Esophagus muscularis mucosa (tissue), 4 donors: ENCODE measurements at regions not wholly inside any gene's neighbourhood (a gene's known extent, or its start where the extent isn't known, plus 50 kb on each side); places are given as distances from the start of the nearest gene placed in this dataset.

Experiments
- DNase-seq: peaks from one replicate; pipeline ENCODE4 v3.0.0-alpha.2; 2017; ENCODE audit errors: extremely low spot score
- H3K27ac ChIP-seq, 4 donors: fragments of 200-600 bp; sonication (generic); replicated peaks in 1 of 4; 1 replicate in 3 of 4; 2 replicates in 1 of 4; pipeline ENCODE4 v1.5.1; 2016 to 2019; ENCODE audit warnings: mild to moderate bottlenecking in 1 of 4
- H3K27me3 ChIP-seq, 4 donors: fragments of 200-600 bp; sonication (generic); one replicate each; pipeline versions ENCODE4 v1.5.1 to v1.6.0; 2016 to 2019
- H3K36me3 ChIP-seq, 4 donors: fragments of 200-600 bp; sonication (generic); one replicate each; pipeline ENCODE4 v1.5.1; 2016 to 2019
- H3K4me1 ChIP-seq, 4 donors: fragments of 200-600 bp; sonication (generic); one replicate each; pipeline ENCODE4 v1.5.1; 2016 to 2019
- H3K4me3 ChIP-seq, 4 donors: fragments of 200-600 bp; sonication (generic); 1 replicate in 2 of 4; 2 replicates in 2 of 4; pipeline ENCODE4 v1.5.1; 2016 to 2019; ENCODE audit warnings: mild to moderate bottlenecking in 4 of 4, moderate library complexity in 1 of 4
- H3K9me3 ChIP-seq, 4 donors: fragments of 200-600 bp; sonication (generic); 1 replicate in 3 of 4; 2 replicates in 1 of 4; pipeline ENCODE4 v1.5.1; 2016 to 2019
- EP300 ChIP-seq: sonication (generic); formaldehyde crosslinking; IDR thresholded peaks from one replicate; pipeline ENCODE4 v1.6.1; 2017; ENCODE audit warnings: antibody characterized with exemption
- POLR2A ChIP-seq: fragments of 450-650 bp; IDR thresholded peaks from one replicate; pipeline ENCODE4 v1.6.1; 2017; ENCODE audit warnings: antibody characterized with exemption, moderate library complexity, mild to moderate bottlenecking, low read depth
- POLR2AphosphoS5 ChIP-seq, 2 donors: sonication (generic); formaldehyde crosslinking; IDR thresholded peaks; one replicate each; pipeline ENCODE4 v1.6.1; 2017; ENCODE audit warnings: antibody characterized with exemption in 2 of 2
- WGBS: methylation state at CpG from one replicate; pipeline ENCODE4 v1.1.5; 2018; 5-methylcytosine and 5-hydroxymethylcytosine counted together
- intact Hi-C: fragments of 100-400 bp; cut with DNase I; formaldehyde crosslinking; loops from one replicate; pipeline ENCODE4 v1.15.1; 2023
- TF ChIP-seq, protein P1 (sequence below), 3 experiments: fragments of 200-600 bp in 2 of 3; fragments of 450-650 bp in 1 of 3; sonication (generic) in 2 of 3; IDR thresholded peaks; one replicate each; pipeline ENCODE4 v1.5.1; 2017 to 2019; ENCODE audit warnings: antibody characterized with exemption in 3 of 3, mild to moderate bottlenecking in 2 of 3, moderate library complexity in 1 of 3

DNA sequence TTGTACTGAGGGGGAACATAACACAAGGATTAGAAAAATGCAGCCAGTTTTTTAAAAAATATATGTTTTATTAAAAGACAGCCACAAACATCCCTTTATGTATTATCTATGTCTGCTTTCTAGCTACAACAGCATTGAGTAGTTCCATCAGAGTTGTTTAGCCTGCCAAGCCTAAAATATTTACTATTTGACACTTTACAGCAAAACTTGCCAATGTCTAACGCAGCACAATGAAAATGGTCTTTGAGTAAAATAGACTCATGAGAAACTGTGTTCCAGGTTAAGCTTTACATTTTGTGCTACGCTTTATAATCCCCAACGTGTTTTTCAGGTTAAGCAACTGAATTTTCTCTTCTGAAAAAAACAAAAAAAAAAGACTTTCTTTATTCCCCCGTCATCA lies 2211.5 kb upstream of the RAG2 start:
- intact Hi-C loops, result no loop called here
- 74% methylated on average over 4 of the region's 4 CpGs for WGBS

DNA sequence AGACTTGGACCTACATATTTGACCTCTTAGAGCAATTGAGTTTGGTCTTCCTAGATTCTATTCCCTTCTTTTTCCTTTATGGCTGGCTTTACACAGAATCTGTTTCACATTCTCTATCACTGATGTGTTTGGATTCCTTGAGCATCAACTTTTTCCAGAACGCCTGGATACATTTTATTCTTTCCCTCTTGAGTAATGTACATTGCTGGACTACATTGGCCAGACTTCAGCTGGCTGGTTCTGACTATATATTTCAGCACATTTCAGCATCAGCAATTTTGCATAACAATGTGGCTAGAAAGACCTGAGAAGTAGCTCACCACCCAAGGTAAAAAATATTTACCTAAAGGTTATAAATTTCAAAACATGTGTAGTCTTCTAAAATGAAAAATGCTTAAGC lies 2198.2 kb upstream of the RAG2 start:
- no peak overlapping the region for H3K4me3 ChIP-seq
- H3K27me3 ChIP-seq, result no peaks in the 10 kb centered on the region
- H3K9me3 ChIP-seq, result no peaks in the 10 kb centered on the region
- no peaks in the 10 kb centered on the region for H3K4me1 ChIP-seq
- H3K27ac ChIP-seq, result no peak overlapping the region
- TF ChIP-seq POLR2A (no peak), POLR2AphosphoS5 (IDR thresholded peaks at IDR 0.05) (no peak), EP300 (no peak)
- TF ChIP-seq, protein P1, sequence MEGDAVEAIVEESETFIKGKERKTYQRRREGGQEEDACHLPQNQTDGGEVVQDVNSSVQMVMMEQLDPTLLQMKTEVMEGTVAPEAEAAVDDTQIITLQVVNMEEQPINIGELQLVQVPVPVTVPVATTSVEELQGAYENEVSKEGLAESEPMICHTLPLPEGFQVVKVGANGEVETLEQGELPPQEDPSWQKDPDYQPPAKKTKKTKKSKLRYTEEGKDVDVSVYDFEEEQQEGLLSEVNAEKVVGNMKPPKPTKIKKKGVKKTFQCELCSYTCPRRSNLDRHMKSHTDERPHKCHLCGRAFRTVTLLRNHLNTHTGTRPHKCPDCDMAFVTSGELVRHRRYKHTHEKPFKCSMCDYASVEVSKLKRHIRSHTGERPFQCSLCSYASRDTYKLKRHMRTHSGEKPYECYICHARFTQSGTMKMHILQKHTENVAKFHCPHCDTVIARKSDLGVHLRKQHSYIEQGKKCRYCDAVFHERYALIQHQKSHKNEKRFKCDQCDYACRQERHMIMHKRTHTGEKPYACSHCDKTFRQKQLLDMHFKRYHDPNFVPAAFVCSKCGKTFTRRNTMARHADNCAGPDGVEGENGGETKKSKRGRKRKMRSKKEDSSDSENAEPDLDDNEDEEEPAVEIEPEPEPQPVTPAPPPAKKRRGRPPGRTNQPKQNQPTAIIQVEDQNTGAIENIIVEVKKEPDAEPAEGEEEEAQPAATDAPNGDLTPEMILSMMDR (IDR thresholded peaks at IDR 0.05), result no peak
- no peak for DNase-seq
- no peaks in the 10 kb centered on the region for H3K36me3 ChIP-seq
- intact Hi-C loops, result loop anchor here (10.0 kb wide), 1 partner anchor 1791 kb away; no protein-coding TSS in a partner anchor
- 52% methylated on average over 1 of the region's 1 CpG for WGBS

More for the DNA sequence above, 2211.5 kb upstream of the RAG2 start:
- Histone ChIP-seq H3K9me3 (peaks cover 0 to 4% (median 0%) of the 10 kb centered on the region in 4 donors), H3K4me3 (no peak overlapping the region), H3K4me1 (no peaks in the 10 kb centered on the region), H3K27ac (no peak overlapping the region), H3K36me3 (no peaks in the 10 kb centered on the region), H3K27me3 (no peaks in the 10 kb centered on the region)
- DNase-seq, result no peak
- TF ChIP-seq POLR2A (no peak), EP300 (no peak), POLR2AphosphoS5 (IDR thresholded peaks at IDR 0.05) (no peak)
- TF ChIP-seq, protein P1 (IDR thresholded peaks at IDR 0.05), result no peak

DNA sequence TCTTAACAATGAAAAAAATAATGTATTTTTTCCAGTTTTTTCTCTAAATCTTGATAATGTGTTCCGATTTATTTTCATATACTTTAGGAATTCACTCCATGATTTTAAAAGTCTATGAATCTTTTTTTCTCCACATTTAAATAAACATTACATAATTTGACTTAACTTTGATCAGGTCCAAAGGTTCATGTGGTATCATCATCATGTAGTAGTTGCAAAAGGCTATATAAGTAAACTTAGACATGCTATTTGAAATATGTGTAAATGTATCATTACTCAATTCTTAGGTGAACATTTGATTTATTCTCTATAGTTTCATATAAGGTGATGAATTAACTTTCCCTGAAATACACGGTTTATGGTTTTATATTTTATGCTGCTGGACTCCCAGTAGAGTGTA lies 2197.0 kb upstream of the RAG2 start:
- Histone ChIP-seq H3K4me3 (no peak overlapping the region), H3K9me3 (no peaks in the 10 kb centered on the region), H3K36me3 (no peaks in the 10 kb centered on the region), H3K27ac (no peak overlapping the region), H3K27me3 (no peaks in the 10 kb centered on the region), H3K4me1 (no peaks in the 10 kb centered on the region)
- DNase-seq, result no peak
- intact Hi-C loops, result loop anchor here (10.0 kb wide), 1 partner anchor 1790 kb away; no protein-coding TSS in a partner anchor
- TF ChIP-seq, protein P1 (IDR thresholded peaks at IDR 0.05), result no peak
- TF ChIP-seq EP300, result no peak
- no peak for TF ChIP-seq POLR2A
- no peak for TF ChIP-seq POLR2AphosphoS5 (IDR thresholded peaks at IDR 0.05)
- WGBS, result 82% methylated on average over 2 of the region's 2 CpGs

DNA sequence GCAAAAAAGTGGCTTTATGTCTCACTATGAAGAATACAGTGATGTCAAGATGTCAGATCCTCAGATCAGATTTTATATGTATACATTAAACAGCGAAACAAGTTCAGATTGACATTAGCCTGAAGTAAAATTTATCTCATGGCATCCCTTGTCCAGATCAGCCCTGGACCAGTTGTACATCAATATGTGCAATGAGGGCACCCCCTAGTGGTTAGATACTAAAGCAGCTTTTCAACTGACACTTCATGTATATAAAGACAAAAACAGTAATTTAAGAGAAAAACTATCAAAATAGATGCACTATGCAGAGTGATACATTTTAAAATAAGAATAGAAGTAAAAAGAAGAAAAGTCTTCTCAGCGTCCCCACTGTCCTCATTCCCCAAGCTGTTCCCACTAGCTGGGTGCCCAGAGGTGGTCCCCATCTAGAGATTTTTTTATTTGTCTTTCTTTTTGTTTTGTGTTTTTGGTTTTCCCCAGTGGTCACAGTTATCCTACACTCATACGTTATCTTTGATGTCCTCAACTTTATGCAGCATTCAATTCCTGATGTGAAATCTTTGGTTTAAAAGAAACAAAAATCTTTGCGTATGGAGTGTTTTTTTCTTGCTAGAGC lies 2193.4 kb upstream of the RAG2 start:
- intact Hi-C loops, result loop anchor here (10.0 kb wide), 1 partner anchor 1787 kb away; no protein-coding TSS in a partner anchor
- H3K27me3 ChIP-seq, result no peaks in the 10 kb centered on the region
- no peaks in the 10 kb centered on the region for H3K4me1 ChIP-seq
- WGBS, result 26% methylated on average over 4 of the region's 4 CpGs
- DNase-seq, result no peak
- H3K27ac ChIP-seq, result no peak overlapping the region
- H3K9me3 ChIP-seq, result no peaks in the 10 kb centered on the region
- H3K36me3 ChIP-seq, result no peaks in the 10 kb centered on the region
- TF ChIP-seq, protein P1 (IDR thresholded peaks at IDR 0.05), result peak; percentile 54 to 78 (median 71)
- no peak for TF ChIP-seq POLR2A
- H3K4me3 ChIP-seq, result no peak overlapping the region

- DNase-seq, result no peak
- no peak for TF ChIP-seq POLR2AphosphoS5 (IDR thresholded peaks at IDR 0.05)
- no peak for TF ChIP-seq POLR2A
- TF ChIP-seq, protein P1 (IDR thresholded peaks at IDR 0.05), result no peak
- no peak for TF ChIP-seq EP300
- Histone ChIP-seq H3K4me1 (no peaks in the 10 kb centered on the region), H3K27me3 (no peaks in the 10 kb centered on the region), H3K27ac (no peak overlapping the region), H3K4me3 (no peak overlapping the region), H3K9me3 (no peaks in the 10 kb centered on the region), H3K36me3 (no peaks in the 10 kb centered on the region)
- intact Hi-C loops, result no loop called here
Observed at GRCh38 chr11:38788561-38788960, 2190.5 kb upstream of the RAG2 start.
